ENCODE measurements at regions not wholly inside any gene's neighbourhood (a gene's known extent, or its start where the extent isn't known, plus 50 kb on each side); places are given as distances from the start of the nearest gene placed in this dataset.

- Histone ChIP-seq H3K4me1 (peaks cover 18% of the 10 kb centered on the region), H3K9me3 (no peaks in the 10 kb centered on the region), H3K4me3 (ENCODE audit: low read depth, low read length) (no peak overlapping the region), H3K27me3 (replicated peaks; ENCODE audit: control insufficient read depth, insufficient read depth, low read length) (no peaks in the 10 kb centered on the region), H3K36me3 (ENCODE audit: control insufficient read depth, insufficient read depth, low read length) (no peaks in the 10 kb centered on the region)
- Mint-ChIP-seq H3K27me3 (ENCODE audit: insufficient read depth, unreplicated experiment) (no peaks in the 10 kb centered on the region), H3K4me1 (ENCODE audit: low read depth, unreplicated experiment) (peaks cover 7% of the 10 kb centered on the region), H3K9me3 (ENCODE audit: unreplicated experiment) (peaks cover 31% of the 10 kb centered on the region), H3K27ac (ENCODE audit: unreplicated experiment) (no peak overlapping the region), H3K4me3 (ENCODE audit: unreplicated experiment) (no peak overlapping the region), H3K36me3 (ENCODE audit: insufficient read depth, unreplicated experiment) (peaks cover 7% of the 10 kb centered on the region)
- POLR2A ChIA-PET: no interaction called here
- no peak for DNase-seq
- intact Hi-C loops (cut with micrococcal nuclease; ENCODE audit: unreplicated experiment): no loop called here
- TF ChIP-seq CTCF (IDR thresholded peaks at IDR 0.05; ENCODE audit: insufficient read depth in 1 of 2, low read depth in 1 of 2, low read length in 1 of 2, severe bottlenecking in 1 of 2, unreplicated experiment in 1 of 2): no peak
- CTCF ChIA-PET: no interaction called here
- no TSS peak for BruUV-seq (replicated peaks)
Measured at GRCh38 chr15:100708916-100709315, 106.5 kb downstream of the ASB7 start.

- Mint-ChIP-seq H3K4me3 (ENCODE audit: unreplicated experiment) (no peak overlapping the region), H3K9me3 (ENCODE audit: unreplicated experiment) (peaks cover 31% of the 10 kb centered on the region), H3K36me3 (ENCODE audit: insufficient read depth, unreplicated experiment) (peaks cover 7% of the 10 kb centered on the region), H3K4me1 (ENCODE audit: low read depth, unreplicated experiment) (peaks cover 7% of the 10 kb centered on the region), H3K27ac (ENCODE audit: unreplicated experiment) (peak overlapping the region; percentile 72), H3K27me3 (ENCODE audit: insufficient read depth, unreplicated experiment) (no peaks in the 10 kb centered on the region)
- Histone ChIP-seq H3K27me3 (replicated peaks; ENCODE audit: control insufficient read depth, insufficient read depth, low read length) (no peaks in the 10 kb centered on the region), H3K4me1 (peaks cover 31% of the 10 kb centered on the region), H3K9me3 (no peaks in the 10 kb centered on the region), H3K36me3 (ENCODE audit: control insufficient read depth, insufficient read depth, low read length) (no peaks in the 10 kb centered on the region), H3K4me3 (ENCODE audit: low read depth, low read length) (no peak overlapping the region)
- POLR2A ChIA-PET: no interaction called here
- intact Hi-C loops (cut with micrococcal nuclease; ENCODE audit: unreplicated experiment): no loop called here
- BruUV-seq (replicated peaks): no TSS peak
- no peak for TF ChIP-seq CTCF (IDR thresholded peaks at IDR 0.05; ENCODE audit: insufficient read depth in 1 of 2, low read depth in 1 of 2, low read length in 1 of 2, severe bottlenecking in 1 of 2, unreplicated experiment in 1 of 2)
- no peak for DNase-seq
- CTCF ChIA-PET: interaction anchor here (0.6 kb wide), 1 partner anchor 25 kb away, joined by 4 read pairs; no protein-coding TSS in a partner anchor
Measured at GRCh38 chr15:100710222-100710621, 107.8 kb downstream of the ASB7 start.

- H3K4me1 Mint-ChIP-seq (ENCODE audit: low read depth, unreplicated experiment): peaks cover 7% of the 10 kb centered on the region
Measured at GRCh38 chr15:100710744-100711515, 108.5 kb downstream of the ASB7 start.

More at GRCh38 chr15:100710744-100711515, 108.5 kb downstream of the ASB7 start:
- intact Hi-C loops (cut with micrococcal nuclease; ENCODE audit: unreplicated experiment): no loop called here
- Histone ChIP-seq H3K9me3 (no peaks in the 10 kb centered on the region), H3K36me3 (ENCODE audit: control insufficient read depth, insufficient read depth, low read length) (no peaks in the 10 kb centered on the region), H3K4me1 (peaks cover 38% of the 10 kb centered on the region), H3K4me3 (ENCODE audit: low read depth, low read length) (no peak overlapping the region), H3K27me3 (replicated peaks; ENCODE audit: control insufficient read depth, insufficient read depth, low read length) (no peaks in the 10 kb centered on the region)
- Mint-ChIP-seq H3K27me3 (ENCODE audit: insufficient read depth, unreplicated experiment) (no peaks in the 10 kb centered on the region), H3K4me3 (ENCODE audit: unreplicated experiment) (no peak overlapping the region), H3K27ac (ENCODE audit: unreplicated experiment) (peak overlapping the region; percentile 72), H3K9me3 (ENCODE audit: unreplicated experiment) (peaks cover 31% of the 10 kb centered on the region), H3K36me3 (ENCODE audit: insufficient read depth, unreplicated experiment) (peaks cover 7% of the 10 kb centered on the region)
- ChIA-PET POLR2A (no interaction called here), CTCF (no interaction called here)
- no TSS peak for BruUV-seq (replicated peaks)
- no peak for TF ChIP-seq CTCF (IDR thresholded peaks at IDR 0.05; ENCODE audit: insufficient read depth in 1 of 2, low read depth in 1 of 2, low read length in 1 of 2, severe bottlenecking in 1 of 2, unreplicated experiment in 1 of 2)
- DNase-seq: no peak
